Vagina (tissue), 2 donors: ENCODE measurements at regions not wholly inside any gene's neighbourhood (a gene's known extent, or its start where the extent isn't known, plus 50 kb on each side); places are given as distances from the start of the nearest gene placed in this dataset.

Experiments used
- DNase-seq, 2 donors: peaks; one replicate each; pipeline ENCODE4 v3.0.0-alpha.2; 2017; ENCODE audit errors: extremely low spot score in 2 of 2
- H3K27ac ChIP-seq: fragments of 200-600 bp; sonication (generic); one replicate; pipeline ENCODE4 v1.5.1; 2019
- H3K27me3 ChIP-seq: fragments of 200-600 bp; sonication (generic); one replicate; pipeline ENCODE4 v1.5.1; 2019
- H3K36me3 ChIP-seq, 2 donors: fragments of 200-600 bp; sonication (generic); one replicate each; pipeline ENCODE4 v1.5.1; 2017 to 2019
- H3K4me1 ChIP-seq: fragments of 200-600 bp; sonication (generic); one replicate; pipeline ENCODE4 v1.5.1; 2019
- H3K4me3 ChIP-seq, 2 donors: fragments of 200-600 bp; sonication (generic); 1 replicate in 1 of 2; 2 replicates in 1 of 2; pipeline ENCODE4 v1.5.1; 2016 to 2019
- H3K9me3 ChIP-seq: fragments of 200-600 bp; sonication (generic); one replicate; pipeline ENCODE4 v1.5.1; 2019
- POLR2A ChIP-seq, 2 donors: fragments of 450-650 bp; IDR thresholded peaks; one replicate each; pipeline ENCODE4 v1.6.1; 2017; ENCODE audit warnings: antibody characterized with exemption in 2 of 2, mild to moderate bottlenecking in 2 of 2, moderate library complexity in 2 of 2
- POLR2AphosphoS5 ChIP-seq, 2 donors: sonication (generic); formaldehyde crosslinking; IDR thresholded peaks; one replicate each; pipeline ENCODE4 v1.9.0; 2017; ENCODE audit warnings: antibody characterized with exemption in 2 of 2, mild to moderate bottlenecking in 2 of 2, low read depth in 1 of 2; ENCODE audit not compliant: insufficient read depth in 1 of 2
- intact Hi-C: fragments of 100-400 bp; cut with DNase I; formaldehyde crosslinking; loops from one replicate; pipeline ENCODE4 v1.15.1; 2023
- TF ChIP-seq, protein P1 (sequence below), 3 experiments: fragments of 450-650 bp in 2 of 3; fragments of 200-600 bp in 1 of 3; sonication (generic) in 1 of 3; IDR thresholded peaks; one replicate each; pipeline ENCODE4 v1.5.1; 2017 to 2019; ENCODE audit warnings: antibody characterized with exemption in 3 of 3, mild to moderate bottlenecking in 2 of 3, moderate library complexity in 2 of 3

DNA sequence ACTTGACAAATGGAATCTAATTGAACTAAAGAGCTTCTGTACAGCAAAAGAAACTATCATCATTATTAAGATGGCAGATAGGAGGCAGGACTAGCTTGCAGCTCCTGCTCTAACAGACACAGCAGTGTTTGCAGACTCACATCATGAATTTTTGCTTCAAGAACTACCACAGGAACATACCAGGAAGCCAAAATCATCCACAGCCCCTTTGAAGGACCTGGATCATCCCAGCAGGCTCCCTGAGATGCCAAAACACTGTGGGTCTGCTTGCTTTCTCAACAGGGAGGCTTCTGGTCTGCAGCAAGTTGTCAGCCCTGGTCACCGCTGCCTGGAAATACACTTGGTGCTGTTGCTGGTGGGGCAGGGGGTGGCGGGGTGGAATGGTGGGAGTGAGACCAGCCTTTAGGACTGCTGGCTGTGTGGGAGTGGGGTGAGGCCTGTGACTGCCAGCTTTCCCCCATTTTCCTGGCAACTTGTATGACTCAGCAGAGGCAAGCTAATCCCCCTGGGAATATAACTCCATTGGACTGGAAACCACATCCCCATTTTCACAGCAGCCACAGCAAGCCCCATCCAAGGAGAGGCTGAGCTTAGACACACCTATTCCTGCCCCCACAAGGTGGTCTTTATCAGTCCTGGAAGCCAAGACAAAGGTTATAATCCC, 533.8 kb upstream of the CYLC2 start:
- H3K27me3 ChIP-seq, result no peaks in the 10 kb centered on the region
- H3K4me3 ChIP-seq, result no peak overlapping the region
- H3K4me1 ChIP-seq, result no peaks in the 10 kb centered on the region
- no peaks in the 10 kb centered on the region for H3K36me3 ChIP-seq
- DNase-seq, result no peak
- TF ChIP-seq POLR2A (IDR thresholded peaks at IDR 0.05), result no peak
- H3K9me3 ChIP-seq, result no peaks in the 10 kb centered on the region
- H3K27ac ChIP-seq, result no peak overlapping the region
- intact Hi-C loops, result no loop called here

DNA sequence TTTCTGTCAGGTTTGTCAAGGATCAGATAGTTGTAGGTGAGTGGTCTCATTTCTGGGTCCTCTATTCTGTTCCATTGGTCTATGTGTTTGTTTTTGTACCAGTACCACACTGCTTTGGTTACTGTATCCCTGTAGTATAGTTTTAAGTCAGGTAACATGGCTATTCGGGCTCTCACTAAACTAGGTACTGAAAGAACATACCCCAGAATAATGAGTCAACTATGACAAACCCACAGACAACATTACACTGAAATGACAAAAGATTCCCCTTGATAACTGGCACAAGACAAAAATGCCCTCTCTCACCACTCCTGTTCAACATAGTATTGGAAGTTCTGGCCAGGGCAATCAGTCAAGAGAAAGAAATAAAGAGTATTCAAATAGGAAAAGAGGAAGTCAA, 535.3 kb upstream of the CYLC2 start:
- intact Hi-C loops, result no loop called here
- H3K36me3 ChIP-seq, result no peaks in the 10 kb centered on the region
- H3K9me3 ChIP-seq, result no peaks in the 10 kb centered on the region
- TF ChIP-seq POLR2AphosphoS5 (IDR thresholded peaks at IDR 0.05; ENCODE audit: insufficient read depth in 1 of 2, low read depth in 1 of 2), result no peak
- TF ChIP-seq, protein P1, sequence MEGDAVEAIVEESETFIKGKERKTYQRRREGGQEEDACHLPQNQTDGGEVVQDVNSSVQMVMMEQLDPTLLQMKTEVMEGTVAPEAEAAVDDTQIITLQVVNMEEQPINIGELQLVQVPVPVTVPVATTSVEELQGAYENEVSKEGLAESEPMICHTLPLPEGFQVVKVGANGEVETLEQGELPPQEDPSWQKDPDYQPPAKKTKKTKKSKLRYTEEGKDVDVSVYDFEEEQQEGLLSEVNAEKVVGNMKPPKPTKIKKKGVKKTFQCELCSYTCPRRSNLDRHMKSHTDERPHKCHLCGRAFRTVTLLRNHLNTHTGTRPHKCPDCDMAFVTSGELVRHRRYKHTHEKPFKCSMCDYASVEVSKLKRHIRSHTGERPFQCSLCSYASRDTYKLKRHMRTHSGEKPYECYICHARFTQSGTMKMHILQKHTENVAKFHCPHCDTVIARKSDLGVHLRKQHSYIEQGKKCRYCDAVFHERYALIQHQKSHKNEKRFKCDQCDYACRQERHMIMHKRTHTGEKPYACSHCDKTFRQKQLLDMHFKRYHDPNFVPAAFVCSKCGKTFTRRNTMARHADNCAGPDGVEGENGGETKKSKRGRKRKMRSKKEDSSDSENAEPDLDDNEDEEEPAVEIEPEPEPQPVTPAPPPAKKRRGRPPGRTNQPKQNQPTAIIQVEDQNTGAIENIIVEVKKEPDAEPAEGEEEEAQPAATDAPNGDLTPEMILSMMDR (IDR thresholded peaks at IDR 0.05), result no peak
- TF ChIP-seq POLR2A (IDR thresholded peaks at IDR 0.05), result no peak
- no peak overlapping the region for H3K27ac ChIP-seq
- H3K4me3 ChIP-seq, result no peak overlapping the region
- DNase-seq, result no peak
- no peaks in the 10 kb centered on the region for H3K27me3 ChIP-seq
- H3K4me1 ChIP-seq, result no peaks in the 10 kb centered on the region

DNA sequence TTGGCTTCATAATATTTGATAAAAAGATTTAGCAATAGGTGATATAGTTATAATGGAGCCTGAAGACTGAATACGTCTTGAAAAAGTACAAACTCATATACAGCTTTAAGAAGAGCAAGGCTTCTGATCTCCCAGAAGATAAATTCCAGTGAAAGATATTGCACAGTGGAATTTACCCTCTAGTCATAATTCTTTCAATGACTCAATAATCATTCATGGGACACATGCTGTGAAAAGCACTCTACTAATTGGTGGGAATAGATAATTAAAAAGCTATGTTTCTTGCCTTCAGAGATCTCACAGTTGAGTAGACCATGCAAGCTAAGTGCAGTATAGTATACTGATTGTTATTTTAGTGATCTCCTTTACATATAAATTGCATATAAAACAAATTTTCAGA, 538.6 kb upstream of the CYLC2 start:
- H3K4me1 ChIP-seq, result no peaks in the 10 kb centered on the region
- no peaks in the 10 kb centered on the region for H3K36me3 ChIP-seq
- no peak overlapping the region for H3K4me3 ChIP-seq
- intact Hi-C loops, result no loop called here
- H3K27me3 ChIP-seq, result no peaks in the 10 kb centered on the region
- no peaks in the 10 kb centered on the region for H3K9me3 ChIP-seq
- TF ChIP-seq, protein P1 (IDR thresholded peaks at IDR 0.05), result no peak
- TF ChIP-seq POLR2AphosphoS5 (IDR thresholded peaks at IDR 0.05; ENCODE audit: insufficient read depth in 1 of 2, low read depth in 1 of 2) (no peak), POLR2A (IDR thresholded peaks at IDR 0.05) (no peak)
- no peak for DNase-seq
- H3K27ac ChIP-seq, result no peak overlapping the region

DNA sequence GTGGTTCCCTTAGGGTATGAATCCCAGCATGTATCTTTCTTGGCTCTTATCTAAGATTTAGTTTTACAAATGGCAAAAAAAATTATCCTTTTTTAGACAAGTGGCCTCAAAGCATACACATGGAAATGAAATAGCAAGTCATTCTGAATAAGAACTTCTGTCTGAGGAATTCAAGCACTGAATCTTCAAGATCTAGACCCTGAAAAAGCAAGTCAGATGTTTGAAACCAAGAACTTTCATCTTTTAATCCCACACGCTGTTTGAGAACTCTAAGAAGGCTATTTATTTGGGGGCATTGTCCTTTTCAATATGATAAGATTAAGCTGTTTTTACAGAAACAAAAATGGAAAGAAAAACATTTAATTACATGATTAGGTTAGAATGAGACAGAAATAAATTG, 549.2 kb upstream of the CYLC2 start:
- Histone ChIP-seq H3K27ac (no peak overlapping the region), H3K4me1 (no peaks in the 10 kb centered on the region)
- no peak for TF ChIP-seq POLR2A (IDR thresholded peaks at IDR 0.05)
- TF ChIP-seq, protein P1 (IDR thresholded peaks at IDR 0.05), result no peak
- no peak for TF ChIP-seq POLR2AphosphoS5 (IDR thresholded peaks at IDR 0.05; ENCODE audit: insufficient read depth in 1 of 2, low read depth in 1 of 2)

DNA sequence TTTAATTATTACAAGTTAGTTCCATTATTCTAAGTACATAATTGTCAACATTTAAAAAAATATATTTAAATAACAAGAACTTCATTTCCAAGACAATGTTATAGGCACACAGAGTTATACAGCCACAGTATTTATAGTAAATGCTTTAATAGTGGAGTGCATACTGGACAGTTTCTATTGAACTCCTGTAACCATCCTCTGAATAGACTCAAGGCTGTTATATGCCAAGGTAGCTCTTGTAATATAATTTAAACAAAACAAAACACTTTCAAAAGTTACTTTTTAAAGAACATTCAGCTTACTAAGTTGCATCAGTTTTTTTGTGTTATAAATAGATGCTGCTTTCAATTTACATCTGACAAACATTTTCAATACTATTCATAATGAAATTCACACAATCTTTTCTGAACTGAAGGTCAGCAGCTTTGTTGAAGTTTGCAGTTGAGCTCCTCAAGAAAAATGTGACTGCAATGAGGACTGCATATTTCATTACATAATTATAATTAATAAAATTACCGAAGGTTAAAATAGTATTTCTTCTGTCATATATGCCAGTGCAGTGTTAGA, 549.9 kb upstream of the CYLC2 start:
- Histone ChIP-seq H3K27ac (no peak overlapping the region), H3K4me1 (no peaks in the 10 kb centered on the region), H3K36me3 (no peaks in the 10 kb centered on the region), H3K4me3 (no peak overlapping the region), H3K27me3 (no peaks in the 10 kb centered on the region), H3K9me3 (no peaks in the 10 kb centered on the region)
- DNase-seq, result no peak
- intact Hi-C loops, result no loop called here
- TF ChIP-seq POLR2AphosphoS5 (IDR thresholded peaks at IDR 0.05; ENCODE audit: insufficient read depth in 1 of 2, low read depth in 1 of 2) (no peak), POLR2A (IDR thresholded peaks at IDR 0.05) (no peak)
- TF ChIP-seq, protein P1 (IDR thresholded peaks at IDR 0.05), result no peak

More for the DNA sequence above, 549.2 kb upstream of the CYLC2 start:
- Histone ChIP-seq H3K27me3 (no peaks in the 10 kb centered on the region), H3K9me3 (no peaks in the 10 kb centered on the region), H3K4me3 (no peak overlapping the region), H3K36me3 (no peaks in the 10 kb centered on the region)
- intact Hi-C loops, result no loop called here
- no peak for DNase-seq
